K562 (cell line): ENCODE measurements at regions not wholly inside any gene's neighbourhood (a gene's known extent, or its start where the extent isn't known, plus 50 kb on each side); places are given as distances from the start of the nearest gene placed in this dataset.

Source experiments
- ATAC-seq: fragments of 200-7000 bp; cut with Tn5 transposase; 3 replicates; pipeline ENCODE4 v1.9.1; 2020; ENCODE audit warnings: moderate library complexity
- BruUV-seq: library from RNA; stranded (reverse); fragments of 400-500 nt; replicated peaks from 2 replicates; lab custom pipeline; 2021; lab: Mats Ljungman, UMichigan
- CTCF ChIA-PET: fragments of 300-600 bp; formaldehyde crosslinking; extraction: SDS; loops from one replicate; lab custom pipeline; 2021; ENCODE audit warnings: low intra/inter-chr PET ratio; lab: Yijun Ruan, JAX
- POLR2A ChIA-PET: fragments of 300-600, 350-650 bp; sonication (Branson Sonifier 250); formaldehyde crosslinking; extraction: SDS; loops from one replicate; lab custom pipeline; 2021; ENCODE audit warnings: antibody characterized with exemption, inconsistent platforms; lab: Yijun Ruan, JAX
- DNase-seq, 4 experiments: peaks; one replicate each; pipeline versions ENCODE4 v3.0.0 to v3.0.0-alpha.2; 2011 to 2018; ENCODE audit warnings: low spot score in 3 of 4, mixed read lengths in 3 of 4; ENCODE audit errors: extremely low read depth in 1 of 4
- FAIRE-seq: peaks from 2 replicates; lab custom pipeline; 2011; peaks lifted over from hg19 to GRCh38; lab: Jason Lieb, UNC
- H2AFZ ChIP-seq: 2 replicates; pipeline ENCODE4 v1.6.0; 2011; ENCODE audit warnings: low read depth, low read length, control low read depth, inconsistent platforms
- H3K27ac ChIP-seq: fragments of 200-600 bp; 3 replicates; pipeline ENCODE4 v1.8.0; 2011; ENCODE audit warnings: low read depth, mild to moderate bottlenecking, control low read depth, inconsistent platforms, low read length, moderate library complexity, mixed read lengths; ENCODE audit errors: extremely low read depth
- H3K27me3 ChIP-seq, 2 experiments: fragments of 300-600 bp in 1 of 2; 2 replicates in 1 of 2; 3 replicates in 1 of 2; pipeline versions ENCODE4 v1.6.0 to v1.8.0; 2011; ENCODE audit warnings: inconsistent platforms in 2 of 2, low read length in 2 of 2, mild to moderate bottlenecking in 1 of 2, mixed read lengths in 1 of 2, moderate library complexity in 1 of 2; ENCODE audit not compliant: control insufficient read depth in 2 of 2, insufficient read depth in 2 of 2
- H3K36me3 ChIP-seq: fragments of 300-600 bp; 3 replicates; pipeline ENCODE4 v1.8.0; 2011; ENCODE audit warnings: mild to moderate bottlenecking, low read length, inconsistent platforms; ENCODE audit not compliant: control insufficient read depth, insufficient read depth
- H3K4me1 ChIP-seq, 2 experiments: fragments of 200-600 bp in 1 of 2; replicated peaks in 1 of 2; 2 replicates in 1 of 2; 3 replicates in 1 of 2; pipeline versions ENCODE4 v1.5.1 to v1.8.0; 2011; ENCODE audit warnings: inconsistent platforms in 2 of 2, low read length in 2 of 2, mild to moderate bottlenecking in 1 of 2, mixed read lengths in 1 of 2, moderate library complexity in 1 of 2; ENCODE audit not compliant: control insufficient read depth in 2 of 2, insufficient read depth in 2 of 2
- H3K4me2 ChIP-seq: 2 replicates; pipeline ENCODE4 v1.6.1; 2011; ENCODE audit warnings: low read length, control low read depth, inconsistent platforms, mixed read lengths; ENCODE audit not compliant: insufficient read depth
- H3K4me3 ChIP-seq: fragments of 200-600 bp; sonication (generic), shearing (Covaris generic); 2 replicates; pipeline ENCODE4 v1.5.1; 2016; ENCODE audit warnings: control low read depth, inconsistent platforms
- H3K79me2 ChIP-seq: fragments of 200-600 bp; 3 replicates; pipeline ENCODE4 v1.8.0; 2011; ENCODE audit warnings: low read length, inconsistent platforms; ENCODE audit not compliant: control insufficient read depth, insufficient read depth
- H3K9ac ChIP-seq, 2 experiments: 2 replicates each; pipeline versions ENCODE4 v1.6.0 to v1.6.1; 2011; ENCODE audit warnings: low read depth in 2 of 2, low read length in 2 of 2, control low read depth in 1 of 2, inconsistent platforms in 1 of 2, mild to moderate bottlenecking in 1 of 2, mixed read lengths in 1 of 2; ENCODE audit not compliant: insufficient read depth in 1 of 2
- H3K9me1 ChIP-seq: one replicate; pipeline ENCODE4 v1.6.0; 2011; ENCODE audit warnings: inconsistent platforms, mild to moderate bottlenecking, low read length, moderate library complexity; ENCODE audit not compliant: control insufficient read depth, insufficient read depth
- H3K9me3 ChIP-seq: replicated peaks from 2 replicates; pipeline ENCODE4 v1.5.1; 2011; ENCODE audit warnings: low read depth, low read length, inconsistent platforms; ENCODE audit not compliant: control insufficient read depth, insufficient read depth
- H4K20me1 ChIP-seq: replicated peaks from 2 replicates; pipeline ENCODE4 v1.6.1; 2011; ENCODE audit warnings: low read length, inconsistent platforms, mixed read lengths; ENCODE audit not compliant: control insufficient read depth, insufficient read depth
- AFF1 ChIP-seq, 2 experiments: fragments of 450-650 bp; IDR thresholded peaks; 2 replicates each; pipeline ENCODE4 v1.6.1; 2018; ENCODE audit warnings: mild to moderate bottlenecking in 2 of 2, low read depth in 1 of 2; ENCODE audit not compliant: partially characterized antibody in 2 of 2
- CTCFL ChIP-seq: IDR thresholded peaks from 2 replicates; pipeline ENCODE4 v1.6.1; 2011; ENCODE audit warnings: borderline replicate concordance, low read depth, mild to moderate bottlenecking, moderate library complexity, low read length; ENCODE audit not compliant: insufficient read depth, poor library complexity, severe bottlenecking
- IRF2 ChIP-seq: sonication (generic); formaldehyde crosslinking; IDR thresholded peaks from 2 replicates; pipeline ENCODE4 v1.8.1; 2022; ENCODE audit warnings: mild to moderate bottlenecking, missing genetic modification reagents
- MCM7 ChIP-seq, 2 experiments: fragments of 450-650 bp; IDR thresholded peaks; 2 replicates each; pipeline ENCODE4 v1.6.1; 2016 to 2018
- POLR2B ChIP-seq: fragments of 450-650 bp; IDR thresholded peaks from 2 replicates; pipeline ENCODE4 v1.6.1; 2018; ENCODE audit warnings: low read depth; ENCODE audit not compliant: partially characterized antibody
- SRSF9 ChIP-seq: fragments of 200-400 bp; formaldehyde crosslinking; IDR thresholded peaks from 2 replicates; pipeline ENCODE4 v1.6.1; 2017; ENCODE audit warnings: low read depth, low read length, borderline replicate concordance
- TBL1XR1 ChIP-seq, 2 experiments: IDR thresholded peaks; 2 replicates each; pipeline ENCODE4 v1.6.1; 2012; ENCODE audit warnings: improper control_type of control experiment in 2 of 2, low read length in 2 of 2, mild to moderate bottlenecking in 1 of 2
- ZC3H4 ChIP-seq: sonication (generic); formaldehyde crosslinking; IDR thresholded peaks from 2 replicates; pipeline ENCODE4 v1.9.0; 2021; ENCODE audit warnings: missing genetic modification reagents, borderline replicate concordance
- ZFPM2 ChIP-seq: fragments of 250-450 bp; sonication (Bioruptor Pico); IDR thresholded peaks from 2 replicates; pipeline ENCODE4 v1.5.1; 2022; ENCODE audit warnings: mild to moderate bottlenecking
- ZNF174 ChIP-seq: fragments of 250-450 bp; sonication (Bioruptor Pico); IDR thresholded peaks from 2 replicates; pipeline ENCODE4 v1.4.0; 2020; ENCODE audit warnings: mild to moderate bottlenecking
- ZNF253 ChIP-seq: fragments of 250-450 bp; sonication (Bioruptor Pico); conservative IDR thresholded peaks from 2 replicates; pipeline ENCODE4 v1.6.1; 2021; ENCODE audit warnings: mild to moderate bottlenecking
- ZNF583 ChIP-seq: fragments of 250-450 bp; sonication (Bioruptor Pico); IDR thresholded peaks from 2 replicates; pipeline ENCODE4 v1.4.0; 2020
- WGBS: fragments of 100-300 bp; shearing (Covaris generic); methylation state at CpG from one replicate; pipeline ENCODE4 v1.1.6; 2016; ENCODE audit warnings: low coverage, mixed read lengths; ENCODE audit not compliant: insufficient coverage; ENCODE audit errors: missing lambda C conversion rate; 5-methylcytosine and 5-hydroxymethylcytosine counted together
- in situ Hi-C: fragments of 300-500 bp; cut with MboI; formaldehyde crosslinking; loops from 4 replicates; pipeline ENCODE4 v1.15.0; 2018; ENCODE audit warnings: inconsistent platforms, mixed read lengths
- intact Hi-C: fragments of 100-400 bp; cut with micrococcal nuclease; formaldehyde crosslinking; loops from 2 replicates; pipeline ENCODE4 v1.14.2; 2022
- TF ChIP-seq, protein P1 (sequence below): fragments of 250-450 bp; sonication (Bioruptor Pico); IDR thresholded peaks from 2 replicates; pipeline ENCODE4 v1.8.0; 2021; ENCODE audit warnings: moderate library complexity, mild to moderate bottlenecking, inconsistent platforms
- TF ChIP-seq, protein P2 (sequence below): sonication (generic); formaldehyde crosslinking; IDR thresholded peaks from 2 replicates; pipeline ENCODE4 v1.8.1; 2023; ENCODE audit warnings: mild to moderate bottlenecking, missing genetic modification reagents

- TF ChIP-seq TBL1XR1 (IDR thresholded peaks at IDR 0.05; ENCODE audit: low read length in 2 of 2) (no peak), ZFPM2 (CRISPR knock-in tag) (no peak), ZNF583 (CRISPR knock-in tag) (no peak), POLR2B (no peak), IRF2 (no peak), ZNF174 (CRISPR knock-in tag) (no peak), MCM7 (IDR thresholded peaks at IDR 0.05) (no peak), AFF1 (IDR thresholded peaks at IDR 0.05; ENCODE audit: low read depth in 1 of 2, partially characterized antibody in 2 of 2) (no peak)
Observed at GRCh38 chr1:199641531-199641930, 386.0 kb upstream of the NR5A2 start (continued).

- no peak for FAIRE-seq
- Histone ChIP-seq H3K4me3 (no peak overlapping the region), H3K27ac (no peak overlapping the region), H3K4me2 (no peak overlapping the region), H3K79me2 (no peaks in the 10 kb centered on the region), H4K20me1 (no peaks in the 10 kb centered on the region), H3K27me3 (no peaks in the 10 kb centered on the region), H3K9me1 (no peaks in the 10 kb centered on the region), H3K4me1 (no peaks in the 10 kb centered on the region), H3K9me3 (no peaks in the 10 kb centered on the region), H2AFZ (no peak overlapping the region), H3K9ac (no peak overlapping the region), H3K36me3 (no peaks in the 10 kb centered on the region)
- ChIA-PET POLR2A (no interaction called here), CTCF (no interaction called here)
- WGBS = 0% methylated on average over 1 of the region's 1 CpG
- intact Hi-C loops (no loop called here), in situ Hi-C loops (no loop called here)
- DNase-seq = no peak
- BruUV-seq = no TSS peak
- ATAC-seq = no peak
- no peak for TF ChIP-seq ZC3H4 (CRISPR knock-in tag)
- TF ChIP-seq CTCFL = no peak
- TF ChIP-seq, protein P1, sequence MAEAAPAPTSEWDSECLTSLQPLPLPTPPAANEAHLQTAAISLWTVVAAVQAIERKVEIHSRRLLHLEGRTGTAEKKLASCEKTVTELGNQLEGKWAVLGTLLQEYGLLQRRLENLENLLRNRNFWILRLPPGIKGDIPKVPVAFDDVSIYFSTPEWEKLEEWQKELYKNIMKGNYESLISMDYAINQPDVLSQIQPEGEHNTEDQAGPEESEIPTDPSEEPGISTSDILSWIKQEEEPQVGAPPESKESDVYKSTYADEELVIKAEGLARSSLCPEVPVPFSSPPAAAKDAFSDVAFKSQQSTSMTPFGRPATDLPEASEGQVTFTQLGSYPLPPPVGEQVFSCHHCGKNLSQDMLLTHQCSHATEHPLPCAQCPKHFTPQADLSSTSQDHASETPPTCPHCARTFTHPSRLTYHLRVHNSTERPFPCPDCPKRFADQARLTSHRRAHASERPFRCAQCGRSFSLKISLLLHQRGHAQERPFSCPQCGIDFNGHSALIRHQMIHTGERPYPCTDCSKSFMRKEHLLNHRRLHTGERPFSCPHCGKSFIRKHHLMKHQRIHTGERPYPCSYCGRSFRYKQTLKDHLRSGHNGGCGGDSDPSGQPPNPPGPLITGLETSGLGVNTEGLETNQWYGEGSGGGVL (CRISPR knock-in tag) = no peak
- no peak for TF ChIP-seq ZNF253 (CRISPR knock-in tag)
- TF ChIP-seq, protein P2, sequence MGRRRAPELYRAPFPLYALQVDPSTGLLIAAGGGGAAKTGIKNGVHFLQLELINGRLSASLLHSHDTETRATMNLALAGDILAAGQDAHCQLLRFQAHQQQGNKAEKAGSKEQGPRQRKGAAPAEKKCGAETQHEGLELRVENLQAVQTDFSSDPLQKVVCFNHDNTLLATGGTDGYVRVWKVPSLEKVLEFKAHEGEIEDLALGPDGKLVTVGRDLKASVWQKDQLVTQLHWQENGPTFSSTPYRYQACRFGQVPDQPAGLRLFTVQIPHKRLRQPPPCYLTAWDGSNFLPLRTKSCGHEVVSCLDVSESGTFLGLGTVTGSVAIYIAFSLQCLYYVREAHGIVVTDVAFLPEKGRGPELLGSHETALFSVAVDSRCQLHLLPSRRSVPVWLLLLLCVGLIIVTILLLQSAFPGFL (CRISPR knock-in tag) = no peak
- TF ChIP-seq SRSF9 = no peak
Observed at GRCh38 chr1:199644912-199645311, 382.6 kb upstream of the NR5A2 start.
